GM10248 (cell line): ENCODE measurements at regions not wholly inside any gene's neighbourhood (a gene's known extent, or its start where the extent isn't known, plus 50 kb on each side); places are given as distances from the start of the nearest gene placed in this dataset.

Experiments used
- CTCF ChIA-PET: fragments of 300-600 bp; sonication (Branson Sonifier 250); formaldehyde crosslinking; extraction: SDS; loops from one replicate; lab custom pipeline; 2021; ENCODE audit warnings: antibody characterized with exemption; lab: Yijun Ruan, JAX
- POLR2A ChIA-PET: fragments of 350-650 bp; sonication (Branson Sonifier 250); formaldehyde crosslinking; extraction: SDS; loops from one replicate; lab custom pipeline; 2020; ENCODE audit warnings: antibody characterized with exemption; lab: Yijun Ruan, JAX
- DNase-seq: peaks from one replicate; pipeline ENCODE4 v3.0.0; 2012; ENCODE audit errors: extremely low spot score
- CTCF ChIP-seq: IDR thresholded peaks from 2 replicates; pipeline ENCODE4 v1.5.1; 2012; ENCODE audit warnings: mild to moderate bottlenecking, low read depth; ENCODE audit errors: extremely low read depth, missing control alignments, control extremely low read depth

- no peak for TF ChIP-seq CTCF
- CTCF ChIA-PET = interaction anchor here (2.5 kb wide), 1 partner anchor 19 kb away, joined by 9 read pairs; no protein-coding TSS in a partner anchor
- POLR2A ChIA-PET = no interaction called here
- no peak for DNase-seq
Observed at GRCh38 chr17:431494-431893, 78.9 kb upstream of the RPH3AL start.

GRCh38 chr17:429589-429988 is 77.0 kb upstream of the RPH3AL start:
- DNase-seq = no peak
- TF ChIP-seq CTCF = no peak
- CTCF ChIA-PET = no interaction called here
- POLR2A ChIA-PET = no interaction called here

GRCh38 chr17:428414-428813 is 75.8 kb upstream of the RPH3AL start:
- no peak for DNase-seq
- POLR2A ChIA-PET = no interaction called here
- TF ChIP-seq CTCF = no peak
- CTCF ChIA-PET = no interaction called here

- POLR2A ChIA-PET = no interaction called here
- CTCF ChIA-PET = interaction anchor here (1.2 to 1.3 kb wide), 2 partner anchors 12 to 16 kb away, joined by 4 to 7 read pairs; no protein-coding TSS in a partner anchor
- DNase-seq = no peak
- no peak for TF ChIP-seq CTCF
Observed at GRCh38 chr17:427891-428290, 75.3 kb upstream of the RPH3AL start.

GRCh38 chr17:427327-427726 is 74.7 kb upstream of the RPH3AL start:
- DNase-seq = no peak
- CTCF ChIA-PET = interaction anchor here (0.8 to 1.3 kb wide), 3 partner anchors 9 to 15 kb away, joined by 3 to 7 read pairs (median 4); no protein-coding TSS in a partner anchor
- no peak for TF ChIP-seq CTCF
- POLR2A ChIA-PET = no interaction called here

- CTCF ChIA-PET = interaction anchor here (4.1 kb wide), 1 partner anchor 11 kb away, joined by 25 read pairs; a partner anchor contains a TSS
- no peak for DNase-seq
- POLR2A ChIA-PET = no interaction called here
- TF ChIP-seq CTCF = no peak
Observed at GRCh38 chr17:422196-422930, 69.8 kb upstream of the RPH3AL start.
